ENCODE measurements at regions not wholly inside any gene's neighbourhood (a gene's known extent, or its start where the extent isn't known, plus 50 kb on each side); places are given as distances from the start of the nearest gene placed in this dataset.

DNA sequence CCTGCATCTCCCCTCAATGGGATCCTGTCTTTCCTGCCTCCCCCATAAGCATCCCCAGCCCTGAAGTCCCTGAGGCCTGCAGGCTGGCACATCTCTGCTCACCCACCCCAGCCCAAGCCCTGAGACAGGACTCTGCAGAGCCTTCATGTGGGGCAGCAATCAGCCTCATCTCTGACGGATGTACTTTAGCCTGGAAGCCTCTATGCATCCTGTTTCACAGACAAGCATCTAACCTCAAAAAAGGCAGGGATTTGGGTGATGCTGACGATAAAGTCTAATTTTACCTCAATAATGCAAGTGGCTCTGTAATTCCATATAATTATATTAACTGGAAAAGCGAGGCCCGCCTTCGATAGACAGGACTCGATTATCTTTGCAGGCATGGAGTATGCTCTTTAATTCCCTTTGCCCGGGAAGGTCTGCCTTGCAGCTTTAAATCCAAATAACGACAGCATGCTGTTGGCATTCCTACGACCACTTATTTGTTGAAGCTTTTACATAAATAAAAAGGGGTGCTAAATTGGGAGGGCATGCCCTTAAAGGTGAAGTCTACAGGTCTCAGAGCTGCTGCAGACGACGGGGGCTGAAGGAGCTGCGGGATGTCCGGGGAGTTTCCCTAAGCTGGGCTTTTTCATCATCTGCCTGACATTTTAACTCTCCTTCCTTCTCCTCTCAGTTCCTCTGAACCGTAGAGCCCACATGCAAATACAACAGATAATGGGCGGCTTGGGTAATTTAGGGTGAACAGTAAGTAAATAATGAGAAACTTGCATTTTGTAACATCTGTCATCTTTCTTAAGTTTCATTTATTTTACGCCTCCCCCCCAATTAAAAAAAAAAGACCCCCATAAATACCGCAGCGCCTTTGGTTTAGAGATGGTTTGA is 211.5 kb downstream of the URI1 start:
- no peak for DNase-seq (ENCODE audit: low spot score)

DNA sequence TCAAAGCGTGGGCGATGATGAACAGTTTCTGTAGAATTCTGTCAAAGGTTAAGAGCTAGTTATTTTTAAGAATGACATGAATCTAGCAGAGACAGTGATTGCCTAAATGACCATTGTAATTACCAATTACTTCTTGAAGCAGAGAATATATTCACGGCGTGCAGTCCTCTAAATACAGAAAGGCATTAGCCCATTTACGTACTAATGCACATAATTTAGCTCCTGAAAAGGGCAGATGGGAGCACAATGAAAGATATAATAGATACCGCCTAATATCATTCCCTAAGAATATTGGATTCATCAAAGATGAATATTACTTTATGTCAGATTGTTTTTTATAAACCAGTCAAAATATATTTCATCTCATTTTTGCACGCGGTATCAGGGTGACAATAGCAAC is 212.4 kb downstream of the URI1 start:
- no peak for DNase-seq (ENCODE audit: low spot score)

GRCh38 chr19:30155381-30156200 is 213.6 kb downstream of the URI1 start:
- DNase-seq (ENCODE audit: low spot score), result no peak

DNA sequence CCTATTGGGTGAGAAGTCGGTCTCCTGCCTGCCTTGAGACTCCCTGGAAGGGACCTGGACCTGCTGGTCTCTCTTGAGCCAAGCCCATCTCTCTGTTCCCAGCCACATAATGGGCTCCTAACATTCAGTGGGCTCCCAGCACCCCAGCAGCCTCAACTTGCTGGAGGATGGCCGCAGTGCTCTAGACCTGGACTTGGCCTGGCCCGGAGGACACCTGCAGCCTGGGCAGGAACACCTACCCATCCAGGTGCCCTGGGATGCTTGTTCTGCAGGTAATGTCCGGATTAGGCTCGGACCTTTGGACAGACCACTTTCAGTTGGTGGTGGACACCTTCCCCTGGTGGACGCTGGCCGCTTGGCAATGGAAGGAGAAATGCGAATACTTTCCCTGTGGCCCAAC is 214.6 kb downstream of the URI1 start:
- DNase-seq (ENCODE audit: low spot score), result no peak

DNA sequence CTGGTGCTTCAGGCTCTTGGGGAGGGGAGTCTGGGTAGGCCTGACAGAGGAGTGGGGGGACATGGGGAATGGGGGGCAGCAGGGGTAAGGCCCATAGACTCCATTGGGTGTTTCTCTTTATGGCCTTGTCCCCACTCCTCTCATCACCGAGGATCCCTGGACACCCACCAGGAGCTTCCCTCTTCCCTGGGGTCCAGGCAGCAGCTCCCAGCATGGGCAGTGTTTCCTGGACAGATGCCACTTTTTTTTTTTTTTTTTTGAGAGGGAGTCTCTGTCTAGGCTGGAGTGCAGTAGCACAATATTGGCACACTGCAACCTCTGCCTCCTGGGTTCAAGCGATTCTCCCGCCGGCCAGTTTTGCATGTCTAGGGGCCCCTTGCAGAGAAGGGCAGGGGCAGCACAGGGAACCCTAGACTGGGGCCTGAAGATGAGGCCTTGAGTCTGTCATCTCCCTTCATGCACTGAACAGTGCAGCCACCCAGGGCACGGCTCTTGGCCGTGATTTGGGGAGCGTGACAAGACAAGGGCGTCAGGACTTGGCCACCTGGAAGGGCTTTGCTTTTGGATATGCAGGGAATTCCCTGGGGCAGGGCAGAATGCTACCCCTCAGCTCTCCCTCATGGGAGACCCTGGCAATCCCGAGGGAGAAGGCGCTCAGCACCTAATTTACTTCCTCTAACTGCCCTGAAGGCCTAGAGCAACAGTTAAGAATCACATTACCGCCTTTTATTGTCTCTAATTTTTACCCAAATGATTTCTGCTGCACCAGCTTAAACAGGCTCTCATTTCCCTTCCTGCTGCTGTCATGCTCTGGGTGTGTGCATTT is 213.9 kb upstream of the ZNF536 start:
- DNase-seq (ENCODE audit: low spot score), result no peak

GRCh38 chr19:30158893-30159245 is 213.3 kb upstream of the ZNF536 start:
- no peak for DNase-seq (ENCODE audit: low spot score)

DNA sequence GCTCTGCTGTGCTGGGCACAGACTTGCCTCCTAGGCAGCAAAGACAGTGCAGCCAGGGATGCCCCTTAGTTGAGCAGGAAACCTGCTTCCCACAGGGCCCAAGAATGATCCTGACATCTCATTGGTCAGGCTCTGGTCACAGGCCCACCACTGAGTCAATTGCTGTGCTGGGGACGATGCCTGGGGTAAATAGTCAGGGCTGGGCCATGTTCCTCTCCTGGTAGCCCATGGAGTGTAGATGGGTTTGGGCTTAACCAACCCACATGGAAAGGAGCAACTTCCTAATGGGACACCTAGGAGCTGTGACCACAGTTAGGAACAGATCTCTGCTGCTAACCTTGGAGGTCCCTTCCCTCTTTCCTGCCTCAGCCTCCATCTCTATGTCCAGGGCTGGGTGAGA is 212.5 kb upstream of the ZNF536 start:
- no peak for DNase-seq (ENCODE audit: low spot score)

DNA sequence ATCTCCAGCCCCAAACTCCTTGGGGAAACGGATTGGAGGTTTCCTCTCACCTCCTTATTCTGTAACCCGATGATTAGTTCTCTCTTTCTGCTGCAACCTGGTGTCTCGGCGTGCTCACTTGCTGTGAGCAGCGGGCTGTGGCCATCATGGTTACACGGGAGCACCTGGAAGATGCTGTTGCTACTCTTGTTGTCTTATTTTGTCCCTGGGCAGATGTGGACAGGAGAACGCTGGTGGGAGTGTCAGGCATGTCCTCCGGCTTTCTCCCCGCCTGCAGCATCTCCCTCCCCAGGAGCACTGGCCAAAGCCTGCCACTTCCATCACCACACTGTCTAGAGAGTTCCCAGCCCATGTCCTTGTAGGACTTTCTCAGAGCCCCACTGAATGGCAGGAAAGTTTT is 211.8 kb upstream of the ZNF536 start:
- no peak for DNase-seq (ENCODE audit: low spot score)

DNA sequence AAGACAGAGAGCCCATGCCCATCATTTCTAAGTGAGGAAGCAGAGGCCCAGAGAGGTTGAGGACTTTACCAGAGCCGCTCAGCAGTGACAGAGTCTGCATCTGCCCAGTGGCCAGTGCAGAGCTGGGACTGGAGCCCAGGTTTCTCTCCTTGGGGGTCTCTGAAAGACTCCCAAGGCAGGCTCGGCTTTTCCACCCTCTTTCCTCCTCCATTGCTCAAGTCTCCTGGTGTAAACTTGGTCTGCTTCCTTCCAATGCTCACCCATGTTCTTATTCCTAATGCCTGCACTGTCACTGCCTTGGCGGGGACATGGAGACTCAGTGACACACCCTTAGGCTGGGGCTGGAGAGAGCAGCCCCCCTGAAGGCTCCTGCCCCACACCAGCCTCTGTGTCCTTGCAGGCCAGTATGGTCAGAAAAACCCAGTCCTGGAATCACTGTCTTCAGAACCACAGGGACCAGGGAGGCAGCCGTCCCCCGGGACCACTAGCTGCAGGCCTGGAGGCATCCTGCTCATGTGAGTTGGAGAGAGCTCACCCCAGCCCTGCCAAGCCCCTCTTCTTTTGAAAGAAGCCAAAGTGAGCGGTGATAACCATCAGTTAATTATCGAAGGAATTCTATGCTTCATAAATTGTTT is 211.0 kb upstream of the ZNF536 start:
- DNase-seq (ENCODE audit: low spot score), result no peak

DNA sequence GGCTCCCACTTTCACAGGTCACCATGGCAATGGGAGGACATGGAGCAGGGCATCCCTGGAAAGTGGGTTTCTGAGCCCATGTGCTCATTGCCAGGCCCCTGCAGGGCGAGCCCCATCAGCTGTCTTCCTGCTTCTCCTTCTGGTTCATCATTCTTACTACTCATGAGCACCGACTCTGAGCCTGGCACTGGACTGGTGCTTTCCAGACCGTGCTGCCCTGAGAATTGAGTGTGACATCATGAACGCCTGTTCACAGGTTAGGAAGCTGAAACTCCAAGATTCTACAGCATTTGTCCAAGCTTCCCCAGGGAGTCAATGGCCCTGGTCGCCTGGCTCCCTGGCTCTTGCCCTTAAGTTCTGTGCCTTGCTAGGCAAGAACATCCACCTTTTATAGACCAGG is 210.4 kb upstream of the ZNF536 start:
- no peak for DNase-seq (ENCODE audit: low spot score)

DNA sequence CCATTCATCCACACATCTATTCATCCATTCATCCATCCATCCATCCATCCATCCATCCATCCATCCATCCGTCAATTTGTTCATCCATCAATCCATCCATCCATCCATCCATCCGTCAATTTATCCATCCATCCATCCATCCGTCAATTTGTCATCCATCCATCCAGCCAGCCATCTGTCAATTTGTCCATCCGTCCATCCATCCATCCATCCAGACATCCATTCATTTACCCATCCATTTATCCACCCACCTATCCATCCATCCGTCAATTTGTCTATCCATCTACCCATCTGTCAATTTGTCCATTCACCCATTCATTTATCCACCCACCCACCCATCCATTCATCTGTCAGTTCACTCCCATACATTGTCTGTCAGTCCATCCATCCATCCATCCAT is 209.5 kb upstream of the ZNF536 start:
- DNase-seq (ENCODE audit: low spot score), result no peak

GRCh38 chr19:30163663-30164062 is 208.5 kb upstream of the ZNF536 start:
- no peak for DNase-seq (ENCODE audit: low spot score)

DNA sequence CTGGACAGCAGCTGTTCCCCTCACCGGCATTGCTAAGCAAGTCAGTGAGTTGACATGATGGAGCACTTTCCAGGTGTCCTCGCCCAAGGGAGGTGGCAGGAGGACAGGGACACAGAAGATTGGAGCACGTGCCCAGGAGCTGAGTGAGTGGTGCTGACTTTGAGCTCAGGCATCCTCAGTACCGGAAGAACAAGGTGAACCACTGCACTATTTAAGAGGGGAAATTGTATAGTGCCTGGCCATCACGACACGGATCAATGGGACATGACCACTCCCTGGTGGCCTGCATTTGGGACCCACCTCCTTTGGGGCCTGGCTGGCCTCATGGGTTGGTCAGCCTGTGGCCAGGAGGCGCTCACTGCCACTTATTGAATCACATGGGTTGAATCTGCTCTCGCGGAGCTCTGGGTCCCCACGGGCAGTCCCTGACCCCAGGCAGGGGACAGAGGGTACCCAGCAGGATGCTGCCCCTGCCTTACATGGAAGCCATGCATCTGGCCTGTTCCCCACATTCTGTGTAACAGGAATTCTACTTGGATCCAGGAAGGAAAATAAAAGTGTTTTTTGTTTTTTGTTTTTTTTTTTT is 206.9 kb upstream of the ZNF536 start:
- no peak for DNase-seq (ENCODE audit: low spot score)

- DNase-seq (ENCODE audit: low spot score), result no peak
Observed at GRCh38 chr19:30167206-30167868, 204.8 kb upstream of the ZNF536 start.

GRCh38 chr19:30167976-30168635 is 204.1 kb upstream of the ZNF536 start:
- no peak for DNase-seq (ENCODE audit: low spot score)

- DNase-seq (ENCODE audit: low spot score), result no peak
Observed at GRCh38 chr19:30168760-30169159, 203.4 kb upstream of the ZNF536 start.

DNA sequence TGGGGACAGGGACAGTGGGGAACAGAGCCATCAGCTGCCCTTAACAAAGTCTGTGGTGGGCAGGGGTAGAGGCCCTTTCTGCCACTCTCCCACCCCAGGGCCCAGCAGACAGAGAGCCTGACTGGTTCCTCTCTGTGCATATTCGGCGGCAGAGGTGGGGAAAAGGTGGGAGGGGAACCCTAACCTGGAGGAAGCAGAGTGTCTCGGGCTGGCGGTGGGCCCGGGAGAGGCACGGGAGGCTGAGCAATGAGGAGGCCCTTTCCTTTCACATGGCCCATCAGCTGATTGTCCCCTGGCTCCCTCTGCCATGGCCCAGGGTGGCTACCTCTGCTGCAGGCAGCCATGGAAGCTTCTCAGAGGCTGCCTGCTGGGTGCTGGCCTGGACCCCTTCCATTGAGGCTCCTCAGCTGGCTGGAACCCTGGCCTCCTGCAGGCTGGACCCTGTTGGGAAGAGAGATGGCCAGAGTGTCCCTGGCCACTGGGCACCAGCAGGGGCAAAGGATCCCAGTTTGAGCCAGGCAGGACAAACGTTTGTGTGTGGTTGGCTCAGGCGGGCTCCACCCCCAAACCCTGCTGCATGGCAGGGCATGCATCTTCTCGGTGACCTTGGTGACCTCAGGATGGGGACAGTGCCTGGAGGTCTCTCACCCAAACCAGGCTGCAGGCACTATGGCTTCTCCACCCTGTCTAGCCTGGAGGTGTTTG is 202.8 kb upstream of the ZNF536 start:
- DNase-seq (ENCODE audit: low spot score), result no peak

DNA sequence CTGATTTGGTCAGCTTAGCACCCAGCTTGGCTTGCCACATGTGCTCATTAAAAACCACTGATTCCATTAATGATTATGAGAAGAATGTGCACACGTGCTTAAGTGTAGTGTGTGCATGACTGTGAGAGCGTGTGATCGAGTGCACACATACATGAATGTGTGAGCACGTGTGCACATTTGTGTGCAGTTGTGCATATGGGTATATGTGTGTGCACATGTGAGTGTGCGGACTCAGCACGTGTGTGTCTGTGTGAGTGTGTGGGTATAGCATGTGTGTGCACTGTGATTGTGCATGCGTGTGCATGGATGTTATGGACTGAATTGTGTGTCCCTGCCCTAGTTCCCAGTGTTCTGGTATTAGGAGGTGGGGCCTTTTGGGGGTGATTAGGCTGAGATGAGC is 202.1 kb upstream of the ZNF536 start:
- DNase-seq (ENCODE audit: low spot score), result no peak

GRCh38 chr19:30170495-30171137 is 201.6 kb upstream of the ZNF536 start:
- no peak for DNase-seq (ENCODE audit: low spot score)
